NB4 (cell line): ENCODE measurements at regions not wholly inside any gene's neighbourhood (a gene's known extent, or its start where the extent isn't known, plus 50 kb on each side); places are given as distances from the start of the nearest gene placed in this dataset.
A peak's percentile ranks its signal among the peaks of the same experiment; 100 is the strongest.

Source experiments
- CTCF ChIP-seq: IDR thresholded peaks from one replicate; pipeline ENCODE4 v1.5.1; 2012; ENCODE audit warnings: low read depth, low read length
- POLR2A ChIP-seq: IDR thresholded peaks from 2 replicates; pipeline ENCODE4 v1.6.1; 2011; ENCODE audit warnings: mild to moderate bottlenecking; ENCODE audit not compliant: insufficient read length; ENCODE audit errors: extremely low read depth

- no peak for TF ChIP-seq POLR2A
- peak; percentile 97 for TF ChIP-seq CTCF
Observed at GRCh38 chr5:42889311-42889933, 77.7 kb upstream of the SELENOP start.
